Dendritic cell treated with granulocyte-macrophage colony-stimulating factor and Interleukin-4, amounts not matched to agents 40 ng/mL and 50 ng/mL, for 4 days (primary cell): ENCODE measurements at regions not wholly inside any gene's neighbourhood (a gene's known extent, or its start where the extent isn't known, plus 50 kb on each side); places are given as distances from the start of the nearest gene placed in this dataset.

ENCODE experiments used
- H3K27ac Mint-ChIP-seq: one replicate; pipeline ENCODE4 v1.8.0; 2022; ENCODE audit warnings: mild to moderate bottlenecking, mixed read lengths
- H3K27me3 Mint-ChIP-seq: one replicate; pipeline ENCODE4 v1.8.0; 2022; ENCODE audit warnings: mild to moderate bottlenecking, mixed read lengths
- H3K36me3 Mint-ChIP-seq: one replicate; pipeline ENCODE4 v1.8.0; 2022; ENCODE audit warnings: low read depth, mixed read lengths
- H3K4me1 Mint-ChIP-seq: one replicate; pipeline ENCODE4 v1.8.0; 2022; ENCODE audit warnings: low read depth, mixed read lengths
- H3K4me3 Mint-ChIP-seq: one replicate; pipeline ENCODE4 v1.8.0; 2022; ENCODE audit warnings: mild to moderate bottlenecking, moderate library complexity, mixed read lengths
- H3K9me3 Mint-ChIP-seq: one replicate; pipeline ENCODE4 v1.8.0; 2022; ENCODE audit warnings: mixed read lengths
- intact Hi-C: fragments of 100-400 bp; cut with micrococcal nuclease; formaldehyde crosslinking; loops from one replicate; pipeline ENCODE4 v1.15.0; 2022

DNA sequence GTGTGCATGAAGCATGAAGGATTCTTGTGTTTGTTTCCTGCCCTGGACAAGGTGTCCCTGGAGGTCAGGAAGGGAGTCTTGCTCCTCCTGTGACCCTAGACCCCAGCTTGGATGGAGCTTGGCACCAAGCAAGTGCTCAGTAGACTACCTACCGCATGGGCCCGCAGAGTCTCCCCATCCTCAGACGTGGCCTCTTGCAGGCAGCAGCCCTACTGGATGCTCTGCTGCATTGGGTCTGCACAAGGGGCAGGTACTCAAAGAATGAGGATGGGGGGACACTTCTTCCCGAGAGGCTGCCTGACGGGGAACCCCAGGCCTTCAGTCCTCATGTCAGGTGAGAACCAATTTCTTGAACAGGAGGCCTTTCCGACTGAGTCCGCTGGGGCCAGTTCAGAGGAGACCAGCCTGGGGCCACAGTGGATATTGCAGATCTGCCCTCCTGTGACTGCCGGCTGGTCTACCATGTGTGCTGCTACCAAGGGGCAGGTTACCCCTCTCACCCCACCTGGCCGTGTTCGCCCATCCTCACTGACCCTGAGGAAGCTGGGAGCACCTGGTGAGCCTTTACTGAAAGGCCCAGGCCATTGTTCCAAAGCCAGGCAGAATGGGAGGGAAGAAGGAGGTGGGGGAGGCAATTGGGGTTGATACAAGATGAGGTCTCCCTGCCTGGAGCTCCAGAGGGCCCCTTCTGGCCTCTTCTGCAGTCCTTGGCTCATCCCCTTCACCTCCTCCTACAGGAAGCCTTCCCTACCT, 206.3 kb downstream of the RAB11FIP4 start:
- Mint-ChIP-seq H3K4me3 (no peak overlapping the region), H3K27ac (peak overlapping the region; percentile 5), H3K36me3 (no peaks in the 10 kb centered on the region), H3K4me1 (peaks cover 35% of the 10 kb centered on the region), H3K27me3 (no peaks in the 10 kb centered on the region), H3K9me3 (no peaks in the 10 kb centered on the region)
- intact Hi-C loops: no loop called here

DNA sequence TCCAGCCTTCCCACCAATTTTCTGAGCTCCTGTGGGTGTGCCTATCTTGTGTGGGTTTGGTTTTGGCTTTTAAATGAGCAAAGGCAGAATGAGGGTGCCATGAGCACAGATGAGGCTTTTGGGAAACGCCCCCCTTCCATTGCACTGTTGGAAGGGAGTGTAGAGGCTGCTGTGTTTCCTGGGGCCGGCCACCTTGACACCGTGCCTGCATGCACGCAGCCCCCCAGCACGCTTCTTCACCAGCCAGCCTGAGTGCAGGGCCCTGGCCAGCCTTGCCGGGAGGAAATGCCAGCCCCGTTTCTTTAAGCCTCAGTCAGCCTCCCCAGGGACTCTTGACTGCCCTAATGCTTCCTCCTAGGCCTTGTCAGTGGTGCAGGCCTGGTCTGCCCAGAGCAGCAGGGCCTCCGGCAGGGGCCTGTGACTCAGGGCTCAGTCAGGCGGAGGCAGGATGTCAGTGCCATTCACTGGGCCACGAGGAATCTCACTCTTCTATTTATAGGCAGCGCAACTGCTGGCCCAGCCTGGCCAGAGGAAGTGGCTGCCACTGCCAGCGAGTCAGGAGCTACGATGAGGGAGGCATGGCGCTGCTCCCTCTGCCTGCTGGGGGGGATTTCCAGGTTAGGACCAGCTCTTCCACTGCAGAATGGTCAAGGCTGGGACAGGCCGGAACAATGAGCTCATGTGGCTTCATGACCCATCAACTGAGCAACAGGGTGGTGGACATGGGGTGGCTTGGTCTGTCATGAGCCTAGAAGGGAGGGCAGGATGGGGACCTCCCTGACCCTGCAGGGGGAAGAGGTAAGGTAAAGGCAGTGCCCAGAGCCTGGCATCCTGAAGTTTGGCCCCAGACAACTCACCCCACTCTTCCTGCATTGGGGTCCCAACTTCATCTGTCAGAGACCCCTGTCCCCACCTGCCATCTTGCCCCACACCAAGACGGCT, 205.2 kb downstream of the RAB11FIP4 start:
- intact Hi-C loops: no loop called here
- Mint-ChIP-seq H3K27ac (peak overlapping the region; percentile 80), H3K9me3 (no peaks in the 10 kb centered on the region), H3K4me3 (no peak overlapping the region), H3K27me3 (no peaks in the 10 kb centered on the region), H3K36me3 (no peaks in the 10 kb centered on the region), H3K4me1 (peaks cover 35% of the 10 kb centered on the region)

DNA sequence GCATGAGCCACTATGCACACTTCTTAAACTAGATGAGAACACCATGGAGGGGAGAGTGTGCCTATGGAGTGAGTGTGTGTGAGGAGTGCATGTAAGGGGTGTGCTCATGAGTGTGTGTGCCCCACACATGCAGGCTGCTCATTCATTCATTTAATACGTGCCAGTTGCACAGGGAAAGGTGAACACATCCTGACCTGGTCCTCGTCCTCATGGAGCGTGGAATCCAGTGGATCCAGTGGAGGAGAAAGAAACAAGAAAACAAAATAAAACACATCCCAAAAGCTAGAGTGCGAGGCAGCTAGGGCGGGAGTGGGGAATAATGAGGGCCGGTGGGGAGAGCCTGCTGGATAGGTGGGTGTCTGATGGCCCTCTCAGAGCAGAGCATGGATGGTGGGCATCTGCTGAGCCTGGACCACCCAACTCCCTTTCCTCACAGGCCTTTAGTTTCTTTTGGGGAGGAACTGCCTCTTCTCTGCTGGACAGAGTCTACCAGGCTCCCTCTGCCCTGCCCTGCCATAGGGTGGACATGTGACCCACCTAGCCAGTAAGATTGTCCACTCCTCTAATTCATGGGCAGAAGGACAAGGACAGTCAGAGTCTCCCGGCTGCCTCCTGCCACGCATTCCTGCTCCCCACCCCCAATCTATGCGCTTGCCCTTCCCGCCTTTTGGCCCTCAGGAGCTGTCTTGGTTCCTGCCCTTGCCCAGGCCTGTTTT, 204.3 kb downstream of the RAB11FIP4 start:
- Mint-ChIP-seq H3K27me3 (no peaks in the 10 kb centered on the region), H3K27ac (peak overlapping the region; percentile 80), H3K4me1 (peaks cover 35% of the 10 kb centered on the region), H3K4me3 (no peak overlapping the region), H3K9me3 (no peaks in the 10 kb centered on the region), H3K36me3 (no peaks in the 10 kb centered on the region)
- intact Hi-C loops: no loop called here

DNA sequence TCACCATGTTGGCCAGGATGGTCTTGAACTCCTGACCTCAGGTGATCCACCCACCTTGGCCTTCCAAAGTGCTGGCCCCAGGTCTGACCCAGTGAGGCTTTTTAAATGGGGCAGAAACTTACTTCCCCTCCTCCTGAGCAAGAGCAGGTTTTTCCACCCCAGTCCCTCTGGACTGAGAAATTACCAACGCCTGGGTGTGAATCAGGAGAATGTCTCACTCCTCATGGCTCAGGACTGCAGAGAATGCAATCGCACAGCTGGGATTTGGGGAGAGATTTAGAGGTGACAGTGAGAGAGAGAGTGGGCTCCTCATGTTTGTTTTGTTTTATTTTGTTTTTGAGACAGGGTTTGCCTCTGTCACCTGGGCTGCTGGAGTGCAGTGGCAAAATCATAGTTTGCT, 203.6 kb downstream of the RAB11FIP4 start:
- H3K4me1 Mint-ChIP-seq: peaks cover 35% of the 10 kb centered on the region
- H3K9me3 Mint-ChIP-seq: no peaks in the 10 kb centered on the region
- H3K27me3 Mint-ChIP-seq: no peaks in the 10 kb centered on the region
- intact Hi-C loops: no loop called here
- H3K36me3 Mint-ChIP-seq: no peaks in the 10 kb centered on the region
- no peak overlapping the region for H3K4me3 Mint-ChIP-seq
- no peak overlapping the region for H3K27ac Mint-ChIP-seq

DNA sequence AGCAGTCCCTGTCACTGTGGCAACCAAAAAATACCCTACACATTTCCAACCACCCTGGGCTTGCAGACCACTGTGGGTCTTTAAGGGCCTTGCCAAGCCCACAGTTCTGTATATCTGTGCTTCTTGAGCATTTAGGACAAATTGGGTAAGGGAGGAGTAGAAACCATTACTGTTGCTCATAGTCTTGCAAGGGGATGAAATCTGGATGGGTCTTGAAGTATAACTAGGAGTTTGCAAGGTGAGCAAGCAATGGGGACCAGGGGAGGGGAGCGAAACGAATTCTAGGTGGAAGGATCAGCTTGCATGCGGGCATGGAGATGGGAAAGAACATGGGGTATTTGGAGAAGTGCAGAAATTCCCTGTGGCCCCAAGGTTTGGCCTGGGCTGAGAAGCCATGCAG, 202.9 kb downstream of the RAB11FIP4 start:
- H3K4me1 Mint-ChIP-seq: peaks cover 35% of the 10 kb centered on the region
- no peak overlapping the region for H3K4me3 Mint-ChIP-seq
- no peaks in the 10 kb centered on the region for H3K36me3 Mint-ChIP-seq
- H3K27me3 Mint-ChIP-seq: no peaks in the 10 kb centered on the region
- intact Hi-C loops: no loop called here
- H3K27ac Mint-ChIP-seq: no peak overlapping the region
- H3K9me3 Mint-ChIP-seq: no peaks in the 10 kb centered on the region

DNA sequence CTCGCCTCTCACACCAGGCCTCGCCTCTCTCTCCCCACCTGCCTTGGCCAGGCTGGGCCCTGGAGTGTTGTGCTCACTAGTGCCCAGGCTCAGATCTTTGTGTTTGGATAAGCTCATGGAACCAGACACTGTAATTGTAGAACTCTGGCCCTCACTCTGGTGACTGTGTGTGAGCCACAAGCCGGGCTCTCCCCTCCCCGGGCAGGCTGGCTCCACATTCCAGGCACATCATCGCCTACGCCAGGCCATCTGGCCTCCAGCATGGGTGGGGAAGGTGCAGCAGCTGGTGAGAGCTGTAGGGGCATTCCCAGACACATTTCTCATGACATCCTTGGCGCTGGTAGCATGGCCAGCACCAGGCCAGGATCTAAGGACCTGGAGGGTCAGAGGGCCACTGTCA, 202.3 kb downstream of the RAB11FIP4 start:
- no peaks in the 10 kb centered on the region for H3K27me3 Mint-ChIP-seq
- H3K27ac Mint-ChIP-seq: no peak overlapping the region
- no peak overlapping the region for H3K4me3 Mint-ChIP-seq
- H3K4me1 Mint-ChIP-seq: peaks cover 35% of the 10 kb centered on the region
- H3K36me3 Mint-ChIP-seq: no peaks in the 10 kb centered on the region
- H3K9me3 Mint-ChIP-seq: no peaks in the 10 kb centered on the region
- intact Hi-C loops: no loop called here

DNA sequence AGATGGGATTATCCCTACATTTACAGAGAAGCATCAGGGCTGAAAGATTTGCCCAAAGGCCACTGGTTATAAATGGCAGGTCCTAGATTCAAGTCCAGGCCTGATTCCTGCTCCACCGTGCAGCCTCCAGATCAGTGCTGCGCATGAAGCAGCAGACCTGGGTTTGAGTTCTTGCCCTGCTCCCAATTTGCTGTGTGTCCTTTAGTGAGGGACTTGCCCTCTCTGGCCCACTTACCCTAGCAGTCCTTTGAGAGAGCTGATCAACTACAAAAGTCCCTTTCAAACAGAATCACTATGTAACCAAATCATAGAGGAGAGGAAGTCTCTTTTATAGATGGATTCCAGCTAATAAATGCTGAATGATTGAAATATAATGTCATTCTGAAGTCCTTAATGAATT, 200.4 kb downstream of the RAB11FIP4 start:
- Mint-ChIP-seq H3K27ac (no peak overlapping the region), H3K27me3 (no peaks in the 10 kb centered on the region), H3K36me3 (no peaks in the 10 kb centered on the region), H3K4me1 (peaks cover 37% of the 10 kb centered on the region), H3K9me3 (no peaks in the 10 kb centered on the region), H3K4me3 (no peak overlapping the region)
- intact Hi-C loops: no loop called here

DNA sequence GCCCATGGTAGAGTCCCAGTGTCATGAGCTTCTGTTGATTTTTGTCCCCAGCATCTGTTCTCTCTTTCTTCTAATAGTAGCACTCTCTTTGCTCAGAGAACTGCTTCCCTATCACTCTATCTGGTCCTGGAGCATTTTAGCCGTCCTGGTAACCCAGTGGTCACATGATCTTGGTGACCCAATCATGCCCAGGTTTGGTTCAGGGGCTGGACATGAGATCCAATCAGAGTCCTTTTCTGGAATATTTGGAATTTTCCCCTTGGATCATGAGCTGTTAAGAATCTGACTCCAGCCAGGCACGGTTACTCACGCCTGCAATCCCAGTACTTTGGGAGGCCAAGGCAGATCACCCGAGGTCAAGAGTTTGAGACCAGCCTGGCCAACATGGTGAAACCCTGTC, 197.0 kb downstream of the RAB11FIP4 start:
- Mint-ChIP-seq H3K36me3 (no peaks in the 10 kb centered on the region), H3K9me3 (no peaks in the 10 kb centered on the region), H3K27me3 (no peaks in the 10 kb centered on the region), H3K4me1 (peaks cover 31% of the 10 kb centered on the region), H3K4me3 (no peak overlapping the region), H3K27ac (peak overlapping the region; percentile 45)
- intact Hi-C loops: no loop called here

DNA sequence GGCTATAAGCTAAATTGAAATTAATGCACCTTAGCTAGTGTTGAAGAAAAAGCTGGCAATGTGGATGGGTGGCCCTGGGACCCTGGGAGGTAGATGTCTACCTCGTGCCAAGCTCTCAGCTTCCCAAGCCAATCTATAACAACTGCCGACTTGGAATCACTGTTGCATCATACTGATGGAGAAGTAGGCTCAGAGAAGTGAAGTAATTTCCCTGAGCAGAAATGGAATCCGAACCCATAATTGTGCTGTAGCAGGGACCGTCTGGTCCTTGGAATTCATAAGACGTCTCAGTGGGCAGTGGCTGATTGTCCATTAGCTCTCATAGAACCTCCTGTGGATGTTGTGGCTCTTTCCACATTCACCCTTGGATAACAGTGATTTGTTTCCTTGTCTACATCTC, 196.6 kb downstream of the RAB11FIP4 start:
- Mint-ChIP-seq H3K9me3 (no peaks in the 10 kb centered on the region), H3K4me3 (no peak overlapping the region), H3K27ac (peak overlapping the region; percentile 45), H3K36me3 (no peaks in the 10 kb centered on the region), H3K27me3 (no peaks in the 10 kb centered on the region), H3K4me1 (peaks cover 36% of the 10 kb centered on the region)
- intact Hi-C loops: no loop called here
